Testis (tissue), 2 donors: ENCODE measurements at regions not wholly inside any gene's neighbourhood (a gene's known extent, or its start where the extent isn't known, plus 50 kb on each side); places are given as distances from the start of the nearest gene placed in this dataset.

Experiments used
- CTCF ChIP-seq, 3 experiments: fragments of 450-650 bp in 2 of 3; fragments of 200-600 bp in 1 of 3; sonication (generic) in 1 of 3; IDR thresholded peaks; one replicate each; pipeline ENCODE4 v1.5.1; 2016 to 2019; ENCODE audit warnings: antibody characterized with exemption in 3 of 3, mild to moderate bottlenecking in 2 of 3, moderate library complexity in 1 of 3
- POLR2A ChIP-seq: fragments of 450-650 bp; IDR thresholded peaks from one replicate; pipeline ENCODE4 v1.6.1; 2017; ENCODE audit warnings: antibody characterized with exemption, mild to moderate bottlenecking, moderate library complexity

- TF ChIP-seq CTCF (IDR thresholded peaks at IDR 0.05): no peak
- TF ChIP-seq POLR2A: no peak
Observed at GRCh38 chr14:104522926-104523545, 56.5 kb upstream of the C14orf180 start.
